Amygdala (tissue), 56 donors: ENCODE measurements at regions not wholly inside any gene's neighbourhood (a gene's known extent, or its start where the extent isn't known, plus 50 kb on each side); places are given as distances from the start of the nearest gene placed in this dataset.
"Not testable (repeated sequence)": the region's sequence is repeated elsewhere in the genome, so short reads cannot be mapped to it uniquely, and the experiment has no call there.

ENCODE experiments used
- DNase-seq, 56 donors: peaks; one replicate each; lab custom pipeline; 2025; lab: John Stamatoyannopoulos, UW

GRCh38 chr22:27253108-27253902 is 548.3 kb downstream of the MN1 start:
- no peak for DNase-seq

- not testable (repeated sequence) for DNase-seq
Observed at GRCh38 chr22:27254063-27254462, 547.5 kb downstream of the MN1 start.

- DNase-seq = no peak
Observed at GRCh38 chr22:27255580-27255979, 546.0 kb downstream of the MN1 start.

- no peak for DNase-seq
Observed at GRCh38 chr22:27257987-27258386, 543.6 kb downstream of the MN1 start.

- DNase-seq = no peak
Observed at GRCh38 chr22:27258616-27259172, 542.9 kb downstream of the MN1 start.

- no peak for DNase-seq
Observed at GRCh38 chr22:27259433-27259832, 542.1 kb downstream of the MN1 start.

- DNase-seq = no peak
Observed at GRCh38 chr22:27260087-27260698, 541.4 kb downstream of the MN1 start.

- no peak for DNase-seq
Observed at GRCh38 chr22:27262361-27262760, 539.2 kb downstream of the MN1 start.

- no peak for DNase-seq
Observed at GRCh38 chr22:27264184-27264583, 537.4 kb downstream of the MN1 start.

- DNase-seq = no peak
Observed at GRCh38 chr22:27267145-27267544, 534.4 kb downstream of the MN1 start.

- DNase-seq = no peak
Observed at GRCh38 chr22:27269751-27270543, 531.6 kb downstream of the MN1 start.

GRCh38 chr22:27270818-27271510 is 530.6 kb downstream of the MN1 start:
- DNase-seq = peak in 11 of 56 donors; percentile 3 to 33 (median 15)

GRCh38 chr22:27273436-27273835 is 528.1 kb downstream of the MN1 start:
- DNase-seq = peak in 13 of 56 donors; percentile 3 to 44 (median 16)

GRCh38 chr22:27273853-27274252 is 527.7 kb downstream of the MN1 start:
- DNase-seq = no peak

- no peak for DNase-seq
Observed at GRCh38 chr22:27274770-27275449, 526.6 kb downstream of the MN1 start.

- DNase-seq = no peak
Observed at GRCh38 chr22:27278946-27279345, 522.6 kb downstream of the MN1 start.

GRCh38 chr22:27283240-27283639 is 518.3 kb downstream of the MN1 start:
- DNase-seq = no peak

- no peak for DNase-seq
Observed at GRCh38 chr22:27283714-27284113, 517.8 kb downstream of the MN1 start.

- no peak for DNase-seq
Observed at GRCh38 chr22:27284324-27284723, 517.2 kb downstream of the MN1 start.

GRCh38 chr22:27286711-27287110 is 514.8 kb downstream of the MN1 start:
- no peak for DNase-seq
